BE2C (cell line): ENCODE measurements at regions not wholly inside any gene's neighbourhood (a gene's known extent, or its start where the extent isn't known, plus 50 kb on each side); places are given as distances from the start of the nearest gene placed in this dataset.
"Not testable (repeated sequence)": the region's sequence is repeated elsewhere in the genome, so short reads cannot be mapped to it uniquely, and the experiment has no call there.

ENCODE experiments used
- DNase-seq: peaks from one replicate; pipeline ENCODE4 v3.0.0-alpha.2; 2020
- H3K27me3 ChIP-seq: fragments of 250-450 bp; sonication (Bioruptor Pico); 2 replicates; pipeline ENCODE4 v1.5.1; 2020; ENCODE audit warnings: mild to moderate bottlenecking
- H3K36me3 ChIP-seq: fragments of 250-450 bp; sonication (Bioruptor Pico); 2 replicates; pipeline ENCODE4 v1.5.1; 2020; ENCODE audit warnings: mild to moderate bottlenecking
- H3K4me1 ChIP-seq: fragments of 250-450 bp; sonication (Bioruptor Pico); 2 replicates; pipeline ENCODE4 v1.5.1; 2020
- H3K4me3 ChIP-seq: 2 replicates; pipeline ENCODE4 v1.5.1; 2011; ENCODE audit warnings: low read depth, low read length
- H3K9me3 ChIP-seq: fragments of 250-450 bp; sonication (Bioruptor Pico); 2 replicates; pipeline ENCODE4 v1.5.1; 2020

DNA sequence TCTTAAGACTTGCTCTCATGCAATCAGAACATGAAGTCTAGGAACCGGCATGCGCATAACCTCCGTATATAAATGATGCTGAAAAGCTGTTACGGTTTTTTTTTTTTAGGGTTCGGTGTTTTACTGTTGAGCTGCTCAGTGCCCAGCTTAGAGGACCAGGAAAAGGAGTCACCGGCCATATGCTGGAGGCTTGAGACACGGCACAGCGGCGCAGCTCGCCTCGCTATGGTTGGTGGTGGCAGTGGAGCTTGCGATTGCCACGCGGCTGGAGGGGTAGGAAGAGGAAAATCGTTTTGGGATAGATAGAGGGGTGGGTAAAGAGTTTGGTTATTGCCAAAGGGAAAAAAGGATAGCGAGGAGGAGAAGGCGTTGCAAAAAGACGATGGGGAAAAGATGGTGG is 841.3 kb downstream of the SPATA31A1 start:
- not testable (repeated sequence) for DNase-seq, H3K4me3 ChIP-seq

DNA sequence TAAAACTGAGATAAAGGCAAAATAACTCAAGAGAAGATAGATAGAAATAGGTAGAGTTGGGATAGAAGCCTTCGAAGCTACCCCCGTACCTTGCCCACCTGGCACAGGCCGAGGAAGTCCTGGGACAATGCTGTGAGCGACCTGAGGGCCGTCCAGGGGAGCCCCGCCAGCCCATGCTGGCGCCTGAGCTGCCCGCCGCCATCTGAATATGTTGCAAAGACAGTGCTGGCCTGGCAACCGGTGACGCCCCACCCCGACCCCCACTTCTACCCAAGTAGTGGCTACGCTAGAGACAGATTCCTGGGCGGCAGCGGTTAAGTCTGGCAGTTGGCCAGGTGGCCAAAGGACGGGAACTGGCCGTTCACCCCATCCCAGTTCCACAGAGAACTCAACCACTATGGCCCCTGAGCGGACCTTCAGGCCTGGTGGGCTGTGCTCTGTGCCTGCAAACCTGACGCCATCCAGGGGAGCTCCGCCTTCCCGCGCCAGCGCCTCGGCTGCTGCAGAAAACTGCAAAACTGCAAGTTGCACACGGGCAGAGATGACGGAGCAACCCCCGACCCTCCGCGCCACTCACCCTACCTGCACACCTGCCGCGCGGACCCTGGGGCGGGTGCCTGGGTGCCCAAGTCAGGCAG is 866.2 kb downstream of the SPATA31A1 start:
- not testable (repeated sequence) for DNase-seq, H3K9me3 ChIP-seq, H3K4me1 ChIP-seq, H3K4me3 ChIP-seq, H3K36me3 ChIP-seq, H3K27me3 ChIP-seq

More for the DNA sequence above, 841.3 kb downstream of the SPATA31A1 start:
- H3K27me3 ChIP-seq, H3K9me3 ChIP-seq, H3K4me1 ChIP-seq, H3K36me3 ChIP-seq: not testable (repeated sequence)

DNA sequence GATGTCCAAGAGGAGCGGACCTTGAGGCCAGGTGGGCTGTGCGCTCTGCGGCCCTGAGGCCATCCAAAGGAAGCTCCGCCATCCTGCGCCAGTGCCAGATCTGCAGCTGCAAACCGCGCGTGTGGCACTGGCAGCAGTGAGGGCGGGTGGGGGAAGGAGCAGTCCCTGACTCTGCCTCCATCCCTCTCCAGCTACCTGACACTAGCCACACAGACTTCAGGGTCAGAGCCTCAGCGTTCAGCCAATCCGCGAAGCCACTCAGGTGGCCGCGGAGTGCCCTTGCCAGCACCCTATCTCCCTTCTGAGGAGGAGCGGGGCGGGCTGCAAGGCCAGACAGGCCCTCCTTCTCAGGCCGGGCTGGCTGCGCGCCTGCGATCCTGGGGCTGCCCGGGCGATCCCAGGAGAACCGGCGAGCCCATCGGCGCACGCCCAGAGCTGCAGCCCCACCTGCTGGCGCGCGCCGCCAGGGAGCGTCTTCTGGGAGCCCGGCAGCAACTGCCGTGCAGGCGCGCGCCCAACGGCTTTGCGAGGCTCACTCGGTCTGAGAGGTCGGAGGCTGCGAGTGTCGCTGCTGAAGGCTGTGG is 867.2 kb downstream of the SPATA31A1 start:
- not testable (repeated sequence) for H3K4me3 ChIP-seq, H3K27me3 ChIP-seq, H3K9me3 ChIP-seq, H3K4me1 ChIP-seq, H3K36me3 ChIP-seq
- peak; percentile 24 for DNase-seq

DNA sequence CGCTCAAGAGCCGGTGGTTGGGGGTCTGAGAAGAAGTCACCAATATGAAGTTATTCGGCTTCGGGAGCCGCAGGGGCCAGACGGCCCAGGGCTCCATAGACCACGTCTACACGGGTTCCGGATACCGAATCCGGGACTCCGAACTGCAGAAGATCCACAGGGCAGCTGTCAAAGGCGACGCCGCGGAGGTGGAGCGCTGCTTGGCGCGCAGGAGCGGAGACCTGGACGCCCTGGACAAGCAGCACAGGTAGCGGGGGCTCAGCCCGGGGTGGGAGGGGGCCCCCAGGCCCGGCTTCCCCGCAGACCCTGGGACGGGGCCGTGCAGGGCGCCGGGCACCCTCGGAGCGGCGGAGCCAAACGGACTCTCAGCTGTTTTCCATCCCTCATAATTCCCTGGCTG is 867.9 kb downstream of the SPATA31A1 start:
- not testable (repeated sequence) for DNase-seq, H3K9me3 ChIP-seq, H3K36me3 ChIP-seq, H3K27me3 ChIP-seq, H3K4me3 ChIP-seq, H3K4me1 ChIP-seq
